ENCODE measurements at regions not wholly inside any gene's neighbourhood (a gene's known extent, or its start where the extent isn't known, plus 50 kb on each side); places are given as distances from the start of the nearest gene placed in this dataset.

GRCh38 chr3:168659015-168659414 is 563.3 kb upstream of the GOLIM4 start:
- H3K36me3 Mint-ChIP-seq (ENCODE audit: low read depth): no peaks in the 10 kb centered on the region
- no peaks in the 10 kb centered on the region for H3K27me3 Mint-ChIP-seq (ENCODE audit: low read depth)

GRCh38 chr3:168655611-168656010 is 559.9 kb upstream of the GOLIM4 start:
- no peaks in the 10 kb centered on the region for H3K27me3 Mint-ChIP-seq (ENCODE audit: low read depth)
- no peaks in the 10 kb centered on the region for H3K36me3 Mint-ChIP-seq (ENCODE audit: low read depth)
- no peak for TF ChIP-seq CTCF (IDR thresholded peaks at IDR 0.05; ENCODE audit: unreplicated experiment in 3 of 3)
- H3K4me3 Mint-ChIP-seq: no peak overlapping the region
- H3K27ac Mint-ChIP-seq: no peak overlapping the region
- peaks cover 4% of the 10 kb centered on the region for H3K9me3 Mint-ChIP-seq
- no peaks in the 10 kb centered on the region for H3K4me1 Mint-ChIP-seq

More at GRCh38 chr3:168659015-168659414, 563.3 kb upstream of the GOLIM4 start:
- H3K4me3 Mint-ChIP-seq: no peak overlapping the region
- no peak overlapping the region for H3K27ac Mint-ChIP-seq
- no peaks in the 10 kb centered on the region for H3K4me1 Mint-ChIP-seq
- peaks cover 4% of the 10 kb centered on the region for H3K9me3 Mint-ChIP-seq
- TF ChIP-seq CTCF (IDR thresholded peaks at IDR 0.05; ENCODE audit: unreplicated experiment in 3 of 3): no peak

- no peak overlapping the region for H3K27ac Mint-ChIP-seq
- H3K27me3 Mint-ChIP-seq (ENCODE audit: low read depth): no peaks in the 10 kb centered on the region
- H3K4me1 Mint-ChIP-seq: no peaks in the 10 kb centered on the region
- no peaks in the 10 kb centered on the region for H3K36me3 Mint-ChIP-seq (ENCODE audit: low read depth)
- no peak for TF ChIP-seq CTCF (IDR thresholded peaks at IDR 0.05; ENCODE audit: unreplicated experiment in 3 of 3)
- no peak overlapping the region for H3K4me3 Mint-ChIP-seq
- H3K9me3 Mint-ChIP-seq: peaks cover 4% of the 10 kb centered on the region
Measured at GRCh38 chr3:168654700-168655099, 559.0 kb upstream of the GOLIM4 start.

- TF ChIP-seq CTCF (IDR thresholded peaks at IDR 0.05; ENCODE audit: unreplicated experiment in 3 of 3): no peak
- H3K4me1 Mint-ChIP-seq: no peaks in the 10 kb centered on the region
Measured at GRCh38 chr3:168653255-168653654, 557.5 kb upstream of the GOLIM4 start.

GRCh38 chr3:168648321-168648720 is 552.6 kb upstream of the GOLIM4 start:
- H3K27ac Mint-ChIP-seq: no peak overlapping the region
- no peaks in the 10 kb centered on the region for H3K9me3 Mint-ChIP-seq
- H3K36me3 Mint-ChIP-seq (ENCODE audit: low read depth): no peaks in the 10 kb centered on the region
- H3K4me1 Mint-ChIP-seq: no peaks in the 10 kb centered on the region
- no peak for TF ChIP-seq CTCF (IDR thresholded peaks at IDR 0.05; ENCODE audit: unreplicated experiment in 3 of 3)
- H3K27me3 Mint-ChIP-seq (ENCODE audit: low read depth): no peaks in the 10 kb centered on the region
- no peak overlapping the region for H3K4me3 Mint-ChIP-seq

More at GRCh38 chr3:168653255-168653654, 557.5 kb upstream of the GOLIM4 start:
- Mint-ChIP-seq H3K27ac (no peak overlapping the region), H3K4me3 (no peak overlapping the region), H3K9me3 (no peaks in the 10 kb centered on the region), H3K36me3 (ENCODE audit: low read depth) (no peaks in the 10 kb centered on the region), H3K27me3 (ENCODE audit: low read depth) (no peaks in the 10 kb centered on the region)

- H3K27ac Mint-ChIP-seq: no peak overlapping the region
- H3K27me3 Mint-ChIP-seq (ENCODE audit: low read depth): no peaks in the 10 kb centered on the region
- no peaks in the 10 kb centered on the region for H3K9me3 Mint-ChIP-seq
- no peak for TF ChIP-seq CTCF (IDR thresholded peaks at IDR 0.05; ENCODE audit: unreplicated experiment in 3 of 3)
- no peak overlapping the region for H3K4me3 Mint-ChIP-seq
- H3K4me1 Mint-ChIP-seq: no peaks in the 10 kb centered on the region
- H3K36me3 Mint-ChIP-seq (ENCODE audit: low read depth): no peaks in the 10 kb centered on the region
Measured at GRCh38 chr3:168647582-168647981, 551.9 kb upstream of the GOLIM4 start.

All from nephron (organoid).